ENCODE measurements at regions not wholly inside any gene's neighbourhood (a gene's known extent, or its start where the extent isn't known, plus 50 kb on each side); places are given as distances from the start of the nearest gene placed in this dataset.

- no peaks in the 10 kb centered on the region for H3K36me3 Mint-ChIP-seq (ENCODE audit: unreplicated experiment)
- DNase-seq, result no peak
- H3K27ac Mint-ChIP-seq (ENCODE audit: unreplicated experiment), result no peak overlapping the region
- H3K4me3 Mint-ChIP-seq (ENCODE audit: unreplicated experiment), result no peak overlapping the region
- H3K4me1 Mint-ChIP-seq (ENCODE audit: low read depth, unreplicated experiment), result no peaks in the 10 kb centered on the region
- no peaks in the 10 kb centered on the region for H3K27me3 Mint-ChIP-seq (ENCODE audit: unreplicated experiment)
- TF ChIP-seq CTCF (IDR thresholded peaks at IDR 0.05; ENCODE audit: partially characterized antibody, unreplicated experiment), result no peak
- no peaks in the 10 kb centered on the region for H3K9me3 Mint-ChIP-seq (ENCODE audit: unreplicated experiment)
These were observed 75.5 kb upstream of the CCDC68 start for GRCh38 chr18:55034742-55035141.

GRCh38 chr18:55031979-55032378, 72.7 kb upstream of the CCDC68 start:
- H3K36me3 Mint-ChIP-seq (ENCODE audit: unreplicated experiment), result no peaks in the 10 kb centered on the region

GRCh38 chr18:55031576-55031975, 72.3 kb upstream of the CCDC68 start:
- H3K4me1 Mint-ChIP-seq (ENCODE audit: low read depth, unreplicated experiment), result no peaks in the 10 kb centered on the region
- no peak for TF ChIP-seq CTCF (IDR thresholded peaks at IDR 0.05; ENCODE audit: partially characterized antibody, unreplicated experiment)

More at GRCh38 chr18:55031979-55032378, 72.7 kb upstream of the CCDC68 start:
- Mint-ChIP-seq H3K9me3 (ENCODE audit: unreplicated experiment) (no peaks in the 10 kb centered on the region), H3K4me3 (ENCODE audit: unreplicated experiment) (no peak overlapping the region), H3K27ac (ENCODE audit: unreplicated experiment) (no peak overlapping the region), H3K4me1 (ENCODE audit: low read depth, unreplicated experiment) (no peaks in the 10 kb centered on the region), H3K27me3 (ENCODE audit: unreplicated experiment) (no peaks in the 10 kb centered on the region)
- TF ChIP-seq CTCF (IDR thresholded peaks at IDR 0.05; ENCODE audit: partially characterized antibody, unreplicated experiment), result no peak
- no peak for DNase-seq

GRCh38 chr18:55031164-55031563, 71.9 kb upstream of the CCDC68 start:
- H3K4me3 Mint-ChIP-seq (ENCODE audit: unreplicated experiment), result no peak overlapping the region
- H3K9me3 Mint-ChIP-seq (ENCODE audit: unreplicated experiment), result no peaks in the 10 kb centered on the region
- H3K27ac Mint-ChIP-seq (ENCODE audit: unreplicated experiment), result no peak overlapping the region
- no peaks in the 10 kb centered on the region for H3K36me3 Mint-ChIP-seq (ENCODE audit: unreplicated experiment)
- no peak for DNase-seq
- no peaks in the 10 kb centered on the region for H3K4me1 Mint-ChIP-seq (ENCODE audit: low read depth, unreplicated experiment)
- no peaks in the 10 kb centered on the region for H3K27me3 Mint-ChIP-seq (ENCODE audit: unreplicated experiment)
- TF ChIP-seq CTCF (IDR thresholded peaks at IDR 0.05; ENCODE audit: partially characterized antibody, unreplicated experiment), result no peak

More at GRCh38 chr18:55031576-55031975, 72.3 kb upstream of the CCDC68 start:
- Mint-ChIP-seq H3K27ac (ENCODE audit: unreplicated experiment) (no peak overlapping the region), H3K4me3 (ENCODE audit: unreplicated experiment) (no peak overlapping the region), H3K36me3 (ENCODE audit: unreplicated experiment) (no peaks in the 10 kb centered on the region), H3K9me3 (ENCODE audit: unreplicated experiment) (no peaks in the 10 kb centered on the region), H3K27me3 (ENCODE audit: unreplicated experiment) (no peaks in the 10 kb centered on the region)
- DNase-seq, result no peak

GRCh38 chr18:55024564-55024963, 65.3 kb upstream of the CCDC68 start:
- H3K9me3 Mint-ChIP-seq (ENCODE audit: unreplicated experiment), result no peaks in the 10 kb centered on the region
- no peak overlapping the region for H3K27ac Mint-ChIP-seq (ENCODE audit: unreplicated experiment)
- no peak overlapping the region for H3K4me3 Mint-ChIP-seq (ENCODE audit: unreplicated experiment)
- H3K36me3 Mint-ChIP-seq (ENCODE audit: unreplicated experiment), result no peaks in the 10 kb centered on the region
- H3K4me1 Mint-ChIP-seq (ENCODE audit: low read depth, unreplicated experiment), result no peaks in the 10 kb centered on the region
- no peak for DNase-seq
- peaks cover 1% of the 10 kb centered on the region for H3K27me3 Mint-ChIP-seq (ENCODE audit: unreplicated experiment)
- no peak for TF ChIP-seq CTCF (IDR thresholded peaks at IDR 0.05; ENCODE audit: partially characterized antibody, unreplicated experiment)
